Activated T-cell treated with anti-CD3 and anti-CD28 coated beads, Interleukin-2, amount 50 U/mL, for 72 hours (primary cell): ENCODE measurements at regions not wholly inside any gene's neighbourhood (a gene's known extent, or its start where the extent isn't known, plus 50 kb on each side); places are given as distances from the start of the nearest gene placed in this dataset.

ENCODE experiments used
- ATAC-seq, 2 donors: fragments of 150-1000 bp; cut with Tn5 transposase; replicated peaks in 1 of 2; 2 replicates each; pipeline ENCODE4 v1.10.0; 2021; ENCODE audit warnings: moderate library complexity in 2 of 2, mild to moderate bottlenecking in 1 of 2
- DNase-seq, 2 donors: peaks; one replicate each; pipeline ENCODE4 v3.0.0; 2021 to 2022; ENCODE audit warnings: mixed read lengths in 1 of 2
- H3K27ac Mint-ChIP-seq: one replicate; pipeline ENCODE4 v1.8.0; 2022; ENCODE audit warnings: mild to moderate bottlenecking, moderate library complexity, mixed read lengths
- H3K27me3 Mint-ChIP-seq: one replicate; pipeline ENCODE4 v1.8.0; 2022; ENCODE audit warnings: low read depth, mixed read lengths
- H3K36me3 Mint-ChIP-seq, 2 donors: one replicate each; pipeline ENCODE4 v1.8.0; 2022; ENCODE audit warnings: mixed read lengths in 2 of 2, mild to moderate bottlenecking in 1 of 2; ENCODE audit not compliant: insufficient read depth in 2 of 2
- H3K4me1 Mint-ChIP-seq: one replicate; pipeline ENCODE4 v1.8.0; 2022; ENCODE audit warnings: low read depth, mixed read lengths
- H3K4me3 Mint-ChIP-seq, 2 donors: one replicate each; pipeline ENCODE4 v1.8.0; 2022; ENCODE audit warnings: mild to moderate bottlenecking in 2 of 2, mixed read lengths in 2 of 2, moderate library complexity in 2 of 2
- H3K9me3 Mint-ChIP-seq, 2 donors: one replicate each; pipeline ENCODE4 v1.8.0; 2022; ENCODE audit warnings: mixed read lengths in 2 of 2

DNA sequence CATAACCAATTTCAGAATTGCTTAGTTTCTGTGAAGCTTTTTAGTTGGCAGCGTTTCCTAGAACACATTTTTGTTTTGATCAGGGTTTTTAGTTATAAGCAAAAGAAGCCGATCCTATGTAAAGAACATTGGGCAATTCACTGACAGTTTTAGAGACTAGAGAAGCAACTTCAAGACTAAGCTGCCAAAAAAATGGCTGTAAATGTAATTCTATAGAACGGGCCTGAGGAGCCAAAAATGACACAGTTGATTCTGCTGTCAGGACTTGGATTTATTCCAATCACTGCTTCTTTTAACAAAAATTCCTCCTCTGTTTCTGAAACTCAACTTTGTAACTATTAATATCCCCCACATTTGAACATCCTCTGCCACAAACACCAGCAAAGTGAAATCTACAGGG, 236.0 kb upstream of the EYS start:
- ATAC-seq (no peak), DNase-seq (no peak)
- peaks cover 0 to 1% of the 10 kb centered on the region in 2 donors for H3K36me3 Mint-ChIP-seq
- no peaks in the 10 kb centered on the region for H3K4me1 Mint-ChIP-seq
- H3K9me3 Mint-ChIP-seq = peaks cover 4 to 6% of the 10 kb centered on the region in 2 donors
- no peaks in the 10 kb centered on the region for H3K27me3 Mint-ChIP-seq
- no peak overlapping the region for H3K4me3 Mint-ChIP-seq
- no peak overlapping the region for H3K27ac Mint-ChIP-seq

DNA sequence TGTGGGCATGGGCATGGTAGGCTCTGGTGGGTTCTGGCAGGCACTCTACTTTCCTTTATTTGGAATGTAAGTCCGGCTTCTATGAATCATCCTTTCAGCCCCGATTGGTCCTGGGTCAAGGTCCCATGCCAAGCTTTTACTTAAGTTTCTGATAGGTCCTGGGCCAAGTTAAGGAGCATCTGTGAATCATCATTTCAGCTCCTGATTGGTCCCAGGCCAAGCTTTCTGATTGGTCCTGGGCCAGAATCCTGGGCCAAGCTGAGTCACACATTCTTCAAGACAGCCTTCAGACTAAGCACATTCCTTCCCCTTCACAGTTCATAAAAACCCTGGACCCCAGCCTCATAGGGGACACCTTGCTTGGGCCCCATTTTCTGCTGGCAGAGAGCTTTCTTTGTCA, 231.0 kb upstream of the EYS start:
- Mint-ChIP-seq H3K4me3 (no peak overlapping the region), H3K27me3 (no peaks in the 10 kb centered on the region), H3K27ac (no peak overlapping the region), H3K4me1 (no peaks in the 10 kb centered on the region), H3K36me3 (no peaks in the 10 kb centered on the region), H3K9me3 (peaks cover 3 to 4% of the 10 kb centered on the region in 2 donors)
- ATAC-seq (no peak), DNase-seq (no peak)

DNA sequence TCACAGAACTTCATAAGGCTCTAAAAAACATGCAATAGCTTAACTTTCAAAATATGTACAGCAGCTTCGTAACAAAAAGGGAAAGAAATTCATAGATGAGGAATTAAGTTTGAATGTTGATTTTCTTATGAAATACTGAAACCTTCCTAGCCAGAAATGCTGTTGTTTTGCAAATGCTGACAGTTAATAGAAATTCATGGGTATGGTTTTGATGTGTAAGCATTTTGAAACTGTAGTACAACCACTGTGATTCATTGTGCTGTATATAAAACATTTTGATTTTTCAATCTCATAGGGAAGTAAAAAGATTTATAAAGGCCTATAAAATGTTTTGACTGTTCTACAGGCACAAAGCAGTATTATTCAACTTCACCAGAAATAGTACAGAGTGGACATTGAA, 228.4 kb upstream of the EYS start:
- Mint-ChIP-seq H3K36me3 (no peaks in the 10 kb centered on the region), H3K27me3 (no peaks in the 10 kb centered on the region), H3K9me3 (peaks cover 3 to 4% of the 10 kb centered on the region in 2 donors), H3K27ac (no peak overlapping the region), H3K4me1 (no peaks in the 10 kb centered on the region), H3K4me3 (no peak overlapping the region)
- ATAC-seq = no peak
- no peak for DNase-seq

DNA sequence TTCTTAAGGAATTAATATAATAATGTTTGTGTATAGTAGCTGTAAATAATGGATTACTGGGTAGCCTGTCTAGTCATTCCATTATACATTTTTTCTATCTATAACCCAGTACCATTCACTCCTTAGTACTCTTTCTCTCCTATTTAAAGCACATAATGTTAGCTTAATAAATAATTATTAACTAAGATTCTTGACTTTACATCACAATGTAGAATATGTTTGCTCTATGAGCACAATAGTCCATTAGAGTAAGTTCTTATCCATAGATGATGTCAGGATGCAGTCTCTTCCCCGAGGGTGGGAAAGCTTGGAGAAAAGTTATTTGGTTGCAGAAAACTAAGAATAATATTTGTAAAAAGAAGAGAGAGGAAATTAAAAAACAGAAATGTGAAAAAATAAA, 226.4 kb upstream of the EYS start:
- H3K27ac Mint-ChIP-seq = no peak overlapping the region
- ATAC-seq = no peak
- H3K9me3 Mint-ChIP-seq = peaks cover 3 to 4% of the 10 kb centered on the region in 2 donors
- H3K27me3 Mint-ChIP-seq = no peaks in the 10 kb centered on the region
- H3K36me3 Mint-ChIP-seq = no peaks in the 10 kb centered on the region
- DNase-seq = no peak
- no peak overlapping the region for H3K4me3 Mint-ChIP-seq
- no peaks in the 10 kb centered on the region for H3K4me1 Mint-ChIP-seq

DNA sequence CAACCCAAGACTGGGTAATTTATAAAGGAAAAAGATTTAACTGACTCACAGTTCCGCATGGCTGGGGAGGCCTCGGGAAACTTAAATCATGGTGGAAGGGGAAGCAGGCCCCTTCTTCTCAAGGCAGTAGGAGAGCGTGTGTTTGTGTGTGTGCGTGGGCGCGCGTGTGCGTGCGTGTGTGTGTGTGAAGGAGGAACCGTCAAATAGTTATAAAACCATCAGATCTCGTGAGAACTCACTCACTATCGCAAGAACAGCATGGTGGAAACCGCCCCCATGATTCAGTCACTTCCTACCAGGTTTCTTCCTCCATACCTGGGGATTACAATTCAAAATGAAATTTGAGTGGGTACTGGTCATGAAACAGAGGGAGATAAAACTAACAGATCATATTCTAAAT, 220.1 kb upstream of the EYS start:
- Mint-ChIP-seq H3K27me3 (no peaks in the 10 kb centered on the region), H3K4me1 (no peaks in the 10 kb centered on the region), H3K27ac (no peak overlapping the region), H3K4me3 (no peak overlapping the region), H3K9me3 (peaks cover 6 to 8% of the 10 kb centered on the region in 2 donors), H3K36me3 (peaks cover 0 to 1% of the 10 kb centered on the region in 2 donors)
- ATAC-seq (no peak), DNase-seq (no peak)

DNA sequence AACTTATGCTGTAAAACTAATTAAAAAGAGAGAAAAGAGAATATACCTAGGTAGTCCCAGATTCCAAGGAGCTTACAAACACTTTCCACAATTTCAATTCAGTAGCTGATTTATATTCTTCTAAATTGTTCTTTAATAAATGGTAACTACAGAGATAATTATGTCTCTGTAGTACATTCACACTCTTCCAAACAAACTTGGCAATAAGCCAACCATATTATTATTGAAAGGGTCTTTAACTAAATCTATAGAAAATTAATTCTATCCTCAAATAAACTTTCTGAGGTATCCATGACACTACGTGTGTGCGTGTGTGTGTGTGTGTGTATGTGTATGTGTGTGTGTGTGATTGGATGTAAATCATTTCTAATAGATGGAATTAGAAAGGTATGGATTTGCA, 217.4 kb upstream of the EYS start:
- H3K27me3 Mint-ChIP-seq = no peaks in the 10 kb centered on the region
- H3K36me3 Mint-ChIP-seq = peaks cover 0 to 1% of the 10 kb centered on the region in 2 donors
- no peak for DNase-seq
- no peak for ATAC-seq
- H3K4me1 Mint-ChIP-seq = no peaks in the 10 kb centered on the region
- no peak overlapping the region for H3K4me3 Mint-ChIP-seq
- H3K27ac Mint-ChIP-seq = no peak overlapping the region
- H3K9me3 Mint-ChIP-seq = peaks cover 9 to 10% of the 10 kb centered on the region in 2 donors

DNA sequence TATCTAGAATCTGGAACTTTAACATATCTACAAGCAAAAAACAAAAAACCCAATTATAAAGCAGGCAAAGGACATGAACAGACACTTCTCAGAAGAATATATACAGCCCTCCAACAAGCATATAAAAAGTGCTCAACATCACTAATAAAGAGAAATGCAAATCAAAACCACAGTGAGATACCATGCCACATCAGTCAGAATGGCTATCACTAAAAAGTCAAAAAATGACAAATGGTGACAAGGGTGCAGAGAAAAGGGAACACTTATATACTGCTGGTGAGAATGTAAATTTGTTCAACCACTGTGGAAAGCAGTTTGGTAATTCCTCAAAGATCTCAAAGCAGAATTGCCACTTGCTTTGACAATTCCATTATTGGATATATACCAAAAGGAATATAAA, 215.0 kb upstream of the EYS start:
- Mint-ChIP-seq H3K4me3 (no peak overlapping the region), H3K36me3 (peaks cover 0 to under 1% of the 10 kb centered on the region in 2 donors), H3K9me3 (peaks cover 5 to 8% of the 10 kb centered on the region in 2 donors), H3K4me1 (no peaks in the 10 kb centered on the region), H3K27ac (no peak overlapping the region), H3K27me3 (no peaks in the 10 kb centered on the region)
- ATAC-seq (no peak), DNase-seq (no peak)

DNA sequence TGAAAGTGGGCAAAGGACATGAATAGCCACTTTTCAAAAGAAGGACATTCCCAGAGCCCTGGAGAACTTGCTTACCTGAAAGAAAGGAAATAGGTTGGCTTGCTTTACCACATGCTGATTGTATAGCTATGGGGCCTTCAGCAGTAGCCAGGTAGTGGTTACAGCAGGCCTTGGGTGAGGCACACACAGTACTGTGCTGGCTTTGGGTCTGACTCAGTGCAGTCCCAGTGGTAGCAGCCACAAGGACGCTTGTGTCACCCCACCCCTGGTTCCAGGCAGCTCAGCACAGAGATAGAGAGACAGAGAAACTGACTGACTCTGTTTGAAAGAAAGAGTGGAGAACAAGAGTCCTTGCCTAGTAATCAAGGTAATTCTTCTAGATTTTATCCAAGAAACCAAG, 201.0 kb upstream of the EYS start:
- H3K4me3 Mint-ChIP-seq = no peak overlapping the region
- ATAC-seq (no peak), DNase-seq (no peak)

DNA sequence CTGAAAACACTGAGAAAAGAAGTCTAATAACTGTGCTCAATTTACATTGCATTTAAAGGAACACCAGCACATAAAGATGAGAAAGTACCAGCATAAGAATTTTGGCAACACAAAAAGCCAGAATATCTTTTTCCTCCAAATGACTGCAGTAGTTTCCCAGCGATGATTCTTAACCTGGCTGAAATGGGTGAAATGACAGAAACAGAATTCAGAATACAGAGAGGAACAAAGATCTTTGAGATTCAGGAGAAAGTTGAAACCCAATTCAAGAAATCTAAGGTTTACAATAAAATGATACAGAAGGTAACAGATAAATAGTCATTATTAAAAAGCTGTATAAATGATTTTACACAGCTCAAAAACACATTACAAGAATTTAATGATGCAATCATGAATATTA, 197.0 kb upstream of the EYS start:
- no peak for ATAC-seq
- Mint-ChIP-seq H3K27ac (no peak overlapping the region), H3K4me1 (no peaks in the 10 kb centered on the region), H3K9me3 (peaks cover 0 to 19% of the 10 kb centered on the region in 2 donors), H3K4me3 (no peak overlapping the region), H3K27me3 (no peaks in the 10 kb centered on the region), H3K36me3 (peaks cover 0 to 1% of the 10 kb centered on the region in 2 donors)
- no peak for DNase-seq

More for the DNA sequence above, 201.0 kb upstream of the EYS start:
- Mint-ChIP-seq H3K4me1 (no peaks in the 10 kb centered on the region), H3K36me3 (peaks cover 0 to 1% of the 10 kb centered on the region in 2 donors), H3K27ac (no peak overlapping the region), H3K9me3 (peaks cover 4 to 21% of the 10 kb centered on the region in 2 donors), H3K27me3 (no peaks in the 10 kb centered on the region)

DNA sequence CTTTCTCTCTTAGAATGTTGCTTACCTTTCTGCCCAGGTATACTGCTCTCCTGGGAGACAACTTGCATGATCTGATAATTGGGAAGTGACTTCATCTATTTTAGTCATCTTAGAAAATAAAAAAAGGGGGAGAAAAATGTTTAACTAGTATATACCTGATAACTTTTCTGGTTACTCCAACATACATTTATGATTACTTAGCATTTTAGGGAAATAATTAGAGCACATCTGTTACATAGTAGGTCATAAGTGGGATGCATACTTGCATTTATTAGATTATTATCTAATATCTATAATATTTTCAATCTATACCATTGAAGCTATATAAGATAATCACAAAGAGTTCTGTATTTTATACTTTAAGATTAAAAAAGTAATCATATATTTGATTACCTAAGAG, 193.9 kb upstream of the EYS start:
- ATAC-seq (no peak), DNase-seq (no peak)
- H3K36me3 Mint-ChIP-seq = no peaks in the 10 kb centered on the region
- H3K9me3 Mint-ChIP-seq = peaks cover 0 to 11% of the 10 kb centered on the region in 2 donors
- H3K4me3 Mint-ChIP-seq = no peak overlapping the region
- no peaks in the 10 kb centered on the region for H3K27me3 Mint-ChIP-seq
- H3K4me1 Mint-ChIP-seq = no peaks in the 10 kb centered on the region
- H3K27ac Mint-ChIP-seq = no peak overlapping the region

DNA sequence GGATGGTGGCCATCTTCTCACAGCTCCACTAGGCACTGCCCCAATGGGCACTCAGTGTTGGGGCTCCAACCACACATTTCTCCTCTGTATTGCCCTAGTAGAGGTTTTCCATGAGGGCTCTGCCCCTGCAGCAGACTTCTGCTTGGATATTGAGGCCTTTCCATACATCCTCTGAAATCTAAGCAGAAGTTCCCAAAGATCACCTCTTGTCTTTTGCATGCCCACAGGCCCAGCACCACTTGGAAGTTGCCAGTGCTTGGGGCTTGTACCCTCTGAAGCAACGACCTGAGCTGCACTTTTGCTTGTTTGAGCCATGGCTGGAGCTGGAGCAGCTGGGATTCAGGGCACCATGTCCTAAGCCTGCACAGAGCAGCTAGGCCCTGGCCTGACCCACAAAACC, 189.1 kb upstream of the EYS start:
- no peak overlapping the region for H3K27ac Mint-ChIP-seq
- H3K36me3 Mint-ChIP-seq = no peaks in the 10 kb centered on the region
- ATAC-seq = no peak
- no peaks in the 10 kb centered on the region for H3K4me1 Mint-ChIP-seq
- DNase-seq = no peak
- no peaks in the 10 kb centered on the region for H3K27me3 Mint-ChIP-seq
- peaks cover 2 to 7% of the 10 kb centered on the region in 2 donors for H3K9me3 Mint-ChIP-seq
- no peak overlapping the region for H3K4me3 Mint-ChIP-seq

DNA sequence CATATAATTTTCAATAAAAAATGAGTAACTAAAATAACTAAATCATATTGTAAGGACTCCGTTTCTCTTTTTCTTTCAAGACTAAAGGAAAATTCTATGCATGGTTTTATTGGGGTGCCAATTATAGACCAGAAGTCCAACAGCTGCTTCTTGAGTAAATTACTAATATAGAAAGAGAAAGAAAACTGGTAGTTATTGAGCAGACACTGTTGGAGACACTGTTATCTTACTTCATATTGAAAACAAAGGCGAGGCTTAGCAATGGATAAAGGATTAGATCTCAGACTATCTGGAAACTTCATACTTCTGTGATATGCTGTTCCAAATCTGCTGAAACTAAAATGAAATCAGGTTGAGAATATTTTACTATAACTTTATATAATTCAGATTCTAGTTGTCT, 169.6 kb upstream of the EYS start:
- no peak overlapping the region for H3K27ac Mint-ChIP-seq
- H3K9me3 Mint-ChIP-seq = peaks cover 3 to 4% of the 10 kb centered on the region in 2 donors
- H3K4me1 Mint-ChIP-seq = no peaks in the 10 kb centered on the region
- ATAC-seq (no peak), DNase-seq (no peak)
- H3K4me3 Mint-ChIP-seq = no peak overlapping the region
- H3K36me3 Mint-ChIP-seq = peaks cover 0 to 3% of the 10 kb centered on the region in 2 donors
- H3K27me3 Mint-ChIP-seq = no peaks in the 10 kb centered on the region

DNA sequence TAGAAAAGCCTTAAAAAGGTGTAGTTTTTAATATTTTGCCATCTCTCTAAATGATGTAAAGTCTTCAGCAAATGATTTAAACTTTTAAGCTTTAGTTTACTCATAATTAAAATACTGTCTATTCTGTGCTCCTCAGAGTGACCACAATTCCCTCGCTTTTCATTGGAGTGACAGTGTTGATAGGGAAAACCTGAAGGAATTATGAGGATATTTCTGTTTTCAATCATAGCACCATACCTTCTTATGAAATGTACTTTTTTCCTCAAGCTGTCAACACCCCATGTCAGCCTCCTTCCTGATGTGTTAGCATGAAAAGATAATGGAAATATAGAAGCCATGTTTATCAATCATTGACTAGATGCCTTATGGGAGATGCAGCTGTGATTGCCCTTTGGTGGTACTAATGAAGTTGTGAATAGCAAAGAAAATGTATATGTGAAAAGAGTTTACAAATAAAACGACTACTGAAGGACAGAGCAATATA, 145.4 kb upstream of the EYS start:
- H3K4me3 Mint-ChIP-seq = no peak overlapping the region
- H3K27ac Mint-ChIP-seq = no peak overlapping the region
- no peak for DNase-seq
- peaks cover 9 to 17% of the 10 kb centered on the region in 2 donors for H3K9me3 Mint-ChIP-seq
- no peaks in the 10 kb centered on the region for H3K36me3 Mint-ChIP-seq
- no peak for ATAC-seq
- no peaks in the 10 kb centered on the region for H3K4me1 Mint-ChIP-seq
- H3K27me3 Mint-ChIP-seq = no peaks in the 10 kb centered on the region

DNA sequence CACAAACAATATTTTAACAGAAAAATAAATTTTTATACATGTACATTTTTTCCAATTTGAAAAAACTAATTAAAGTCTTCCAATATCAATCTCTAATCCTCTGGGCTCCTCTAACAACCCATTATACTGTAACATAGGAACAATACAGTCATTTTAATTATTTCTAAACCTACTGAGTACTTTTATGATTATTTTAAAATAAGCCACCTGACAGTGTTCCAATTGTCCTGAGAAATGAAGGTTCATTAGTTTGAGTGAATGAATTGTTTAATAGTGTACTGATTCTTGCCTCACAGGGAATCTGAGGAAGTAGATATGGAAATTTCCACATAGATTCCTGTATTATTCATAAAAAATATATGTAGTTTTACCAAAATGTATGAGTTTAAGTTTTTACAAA, 123.1 kb upstream of the EYS start:
- Mint-ChIP-seq H3K4me1 (no peaks in the 10 kb centered on the region), H3K9me3 (peaks cover 8 to 13% of the 10 kb centered on the region in 2 donors), H3K27ac (no peak overlapping the region), H3K36me3 (no peaks in the 10 kb centered on the region), H3K4me3 (no peak overlapping the region), H3K27me3 (no peaks in the 10 kb centered on the region)
- DNase-seq (no peak), ATAC-seq (no peak)
